HEK293 (cell line): ENCODE measurements at regions not wholly inside any gene's neighbourhood (a gene's known extent, or its start where the extent isn't known, plus 50 kb on each side); places are given as distances from the start of the nearest gene placed in this dataset.

Experiments
- CTCF ChIA-PET: fragments of 350-600 bp; formaldehyde crosslinking; extraction: SDS; loops from one replicate; lab custom pipeline; 2021; ENCODE audit warnings: antibody characterized with exemption; lab: Yijun Ruan, JAX
- POLR2A ChIA-PET: fragments of 300-600 bp; formaldehyde crosslinking; extraction: SDS; loops from one replicate; lab custom pipeline; 2020; ENCODE audit warnings: antibody characterized with exemption, inconsistent platforms; lab: Yijun Ruan, JAX
- H3K27ac ChIP-seq: fragments of 200-500 bp; sonication (Bioruptor generic); 2 replicates; pipeline ENCODE4 v1.5.1; 2014; ENCODE audit warnings: low read depth, low read length, control low read depth, inconsistent platforms; ENCODE audit errors: extremely low read depth
- H3K36me3 ChIP-seq, 2 experiments: fragments of 200-500 bp in 1 of 2; sonication (Bioruptor generic) in 1 of 2; 1 replicate in 1 of 2; 2 replicates in 1 of 2; pipeline ENCODE4 v1.5.1; 2014 to 2017; ENCODE audit warnings: inconsistent platforms in 2 of 2, low read length in 2 of 2; ENCODE audit not compliant: control insufficient read depth in 2 of 2, insufficient read depth in 1 of 2
- H3K4me1 ChIP-seq: fragments of 200-500 bp; sonication (Bioruptor generic); 2 replicates; pipeline ENCODE4 v1.5.1; 2014; ENCODE audit warnings: mild to moderate bottlenecking, low read length, inconsistent platforms; ENCODE audit not compliant: control insufficient read depth, insufficient read depth
- H3K4me3 ChIP-seq: 2 replicates; pipeline ENCODE4 v1.5.1; 2011; ENCODE audit warnings: low read depth, mild to moderate bottlenecking, control low read depth, low read length, moderate library complexity
- H3K9me3 ChIP-seq: fragments of 200-500 bp; sonication (Bioruptor generic); 2 replicates; pipeline ENCODE4 v1.5.1; 2014; ENCODE audit warnings: low read depth, low read length, inconsistent platforms; ENCODE audit not compliant: control insufficient read depth, insufficient read depth
- GFI1B ChIP-seq: fragments of 450-650 bp; formaldehyde crosslinking; IDR thresholded peaks from 2 replicates; pipeline ENCODE4 v1.5.1; 2016; ENCODE audit warnings: missing biosample characterization, missing genetic modification characterization
- PRDM1 ChIP-seq: fragments of 450-650 bp; formaldehyde crosslinking; IDR thresholded peaks from 2 replicates; pipeline ENCODE4; 2016; ENCODE audit warnings: missing biosample characterization, missing genetic modification characterization
- PRDM10 ChIP-seq: fragments of 450-650 bp; formaldehyde crosslinking; IDR thresholded peaks from 2 replicates; pipeline ENCODE4 v1.5.1; 2016; ENCODE audit warnings: missing biosample characterization, missing genetic modification characterization
- SETDB1 ChIP-seq: IDR thresholded peaks from one replicate; pipeline ENCODE4 v1.6.1; 2017; ENCODE audit warnings: mild to moderate bottlenecking, low read length, moderate library complexity, mixed read lengths; ENCODE audit not compliant: insufficient read length
- ZBTB1 ChIP-seq: fragments of 450-650 bp; formaldehyde crosslinking; IDR thresholded peaks from 2 replicates; pipeline ENCODE4 v1.5.1; 2016; ENCODE audit warnings: missing biosample characterization, missing genetic modification characterization
- ZBTB10 ChIP-seq: fragments of 450-650 bp; formaldehyde crosslinking; IDR thresholded peaks from 2 replicates; pipeline ENCODE4 v1.5.1; 2016; ENCODE audit warnings: missing biosample characterization, missing genetic modification characterization
- ZNF140 ChIP-seq: fragments of 450-650 bp; formaldehyde crosslinking; IDR thresholded peaks from 2 replicates; pipeline ENCODE4 v1.5.1; 2016; ENCODE audit warnings: missing biosample characterization, missing genetic modification characterization
- ZNF148 ChIP-seq: fragments of 450-650 bp; formaldehyde crosslinking; IDR thresholded peaks from 2 replicates; pipeline ENCODE4 v1.5.0; 2017; ENCODE audit warnings: missing biosample characterization, missing genetic modification characterization, borderline replicate concordance
- ZNF211 ChIP-seq: fragments of 450-650 bp; formaldehyde crosslinking; IDR thresholded peaks from 2 replicates; pipeline ENCODE4 v1.5.1; 2016; ENCODE audit warnings: low read depth, missing biosample characterization, missing genetic modification characterization
- ZNF335 ChIP-seq: fragments of 450-650 bp; formaldehyde crosslinking; conservative IDR thresholded peaks from 2 replicates; pipeline ENCODE4 v1.5.1; 2016; ENCODE audit warnings: missing biosample characterization, missing genetic modification characterization
- ZNF423 ChIP-seq: fragments of 450-650 bp; formaldehyde crosslinking; IDR thresholded peaks from 2 replicates; pipeline ENCODE4 v1.5.1; 2016; ENCODE audit warnings: missing biosample characterization, missing genetic modification characterization
- ZNF473 ChIP-seq: fragments of 450-650 bp; formaldehyde crosslinking; IDR thresholded peaks from 2 replicates; pipeline ENCODE4 v1.5.1; 2017; ENCODE audit warnings: missing biosample characterization, missing genetic modification characterization
- ZNF518A ChIP-seq: fragments of 450-650 bp; formaldehyde crosslinking; conservative IDR thresholded peaks from 2 replicates; pipeline ENCODE4 v1.5.1; 2016; ENCODE audit warnings: low read depth, missing biosample characterization, missing genetic modification characterization
- ZNF549 ChIP-seq: fragments of 450-650 bp; IDR thresholded peaks from 2 replicates; pipeline ENCODE4 v1.5.1; 2018; ENCODE audit warnings: missing biosample characterization, missing genetic modification characterization, mild to moderate bottlenecking, inconsistent platforms, moderate library complexity
- ZNF654 ChIP-seq: fragments of 450-650 bp; formaldehyde crosslinking; IDR thresholded peaks from 2 replicates; pipeline ENCODE4 v1.5.1; 2016; ENCODE audit warnings: low read depth, missing biosample characterization, missing genetic modification characterization
- ZNF830 ChIP-seq: fragments of 450-650 bp; IDR thresholded peaks from 2 replicates; pipeline ENCODE4 v1.5.0; 2018; ENCODE audit warnings: missing biosample characterization, missing genetic modification characterization, low read depth, mild to moderate bottlenecking, moderate library complexity

GRCh38 chr6:8608737-8609136, 173.4 kb upstream of the SLC35B3 start:
- POLR2A ChIA-PET: no interaction called here
- Histone ChIP-seq H3K27ac (no peak overlapping the region), H3K36me3 (no peaks in the 10 kb centered on the region), H3K4me3 (no peak overlapping the region), H3K4me1 (no peaks in the 10 kb centered on the region), H3K9me3 (no peaks in the 10 kb centered on the region)
- CTCF ChIA-PET: interaction anchor here (0.6 to 1.0 kb wide), 3 partner anchors 11 to 103 kb away, joined by 3 read pairs; no protein-coding TSS in a partner anchor
- TF ChIP-seq ZNF473 (no peak), ZNF148 (tag by site-specific recombination) (no peak), ZBTB10 (no peak), GFI1B (tag by site-specific recombination) (no peak), ZNF654 (tag by site-specific recombination) (no peak), ZNF335 (no peak), SETDB1 (no peak), ZNF830 (tag by site-specific recombination) (no peak), ZBTB1 (tag by site-specific recombination) (no peak), PRDM1 (no peak), ZNF140 (no peak), PRDM10 (tag by site-specific recombination) (no peak), ZNF549 (tag by site-specific recombination) (no peak), ZNF211 (tag by site-specific recombination) (no peak), ZNF423 (no peak), ZNF518A (tag by site-specific recombination) (no peak)
